IMR-90 (cell line): ENCODE measurements at regions not wholly inside any gene's neighbourhood (a gene's known extent, or its start where the extent isn't known, plus 50 kb on each side); places are given as distances from the start of the nearest gene placed in this dataset.

Experiments
- ATAC-seq: fragments of 200-7000 bp; cut with Tn5 transposase; 2 replicates; pipeline ENCODE4 v1.9.1; 2020; ENCODE audit warnings: low read depth, mild to moderate bottlenecking, moderate library complexity
- BruUV-seq: library from RNA; stranded (reverse); fragments of 400-500 nt; replicated peaks from 2 replicates; lab custom pipeline; 2021; lab: Mats Ljungman, UMichigan
- CTCF ChIA-PET: fragments of 300-600 bp; formaldehyde crosslinking; extraction: SDS; loops from one replicate; lab custom pipeline; 2021; ENCODE audit warnings: antibody characterized with exemption; lab: Yijun Ruan, JAX
- POLR2A ChIA-PET: fragments of 300-600 bp; sonication (Branson Sonifier 250); formaldehyde crosslinking; loops from one replicate; lab custom pipeline; 2022; ENCODE audit warnings: antibody characterized with exemption; ENCODE audit not compliant: unreplicated experiment; lab: Charles Lee
- DNase-seq: peaks from one replicate; pipeline ENCODE4 v3.0.0; 2013
- H2AFZ ChIP-seq: replicated peaks from 2 replicates; pipeline ENCODE3; 2013; ENCODE audit warnings: low read length, mild to moderate bottlenecking; ENCODE audit not compliant: poor library complexity
- H2AK5ac ChIP-seq: 2 replicates; pipeline ENCODE4 v1.6.1; 2013; ENCODE audit warnings: low read depth, low read length, inconsistent platforms
- H2AK9ac ChIP-seq: replicated peaks from 2 replicates; pipeline ENCODE3; 2013; ENCODE audit warnings: mild to moderate bottlenecking, low read depth, low read length, moderate library complexity; ENCODE audit not compliant: poor library complexity
- H2BK120ac ChIP-seq: 2 replicates; pipeline ENCODE4 v1.6.1; 2013; ENCODE audit warnings: low read depth, low read length, inconsistent platforms
- H2BK15ac ChIP-seq: 3 replicates; pipeline ENCODE4 v1.6.1; 2013; ENCODE audit warnings: low read depth, low read length, inconsistent platforms
- H2BK20ac ChIP-seq: 2 replicates; pipeline ENCODE4 v1.6.1; 2013; ENCODE audit warnings: low read depth, mild to moderate bottlenecking, inconsistent platforms, low read length, moderate library complexity
- H2BK5ac ChIP-seq: 2 replicates; pipeline ENCODE4 v1.6.1; 2013; ENCODE audit warnings: mild to moderate bottlenecking, low read depth, low read length, inconsistent platforms; ENCODE audit not compliant: poor library complexity, severe bottlenecking
- H3K14ac ChIP-seq: replicated peaks from 2 replicates; pipeline ENCODE4 v1.6.1; 2013; ENCODE audit warnings: low read depth, low read length, inconsistent platforms
- H3K18ac ChIP-seq: 2 replicates; pipeline ENCODE4 v1.6.1; 2013; ENCODE audit warnings: low read depth, low read length, control low read depth
- H3K23ac ChIP-seq: 2 replicates; pipeline ENCODE4 v1.6.1; 2013; ENCODE audit warnings: low read depth, low read length, inconsistent platforms
- H3K27ac ChIP-seq: 2 replicates; pipeline ENCODE4 v1.5.1; 2013; ENCODE audit warnings: mild to moderate bottlenecking, control low read depth, low read length; ENCODE audit not compliant: insufficient read depth
- H3K27me3 ChIP-seq: 2 replicates; pipeline ENCODE4 v1.6.1; 2013; ENCODE audit warnings: low read length; ENCODE audit not compliant: control insufficient read depth, insufficient read depth
- H3K36me3 ChIP-seq: 2 replicates; pipeline ENCODE4 v1.6.1; 2013; ENCODE audit warnings: low read length, mixed read lengths; ENCODE audit not compliant: control insufficient read depth, insufficient read depth
- H3K4ac ChIP-seq: 2 replicates; pipeline ENCODE4 v1.6.1; 2013; ENCODE audit warnings: low read depth, low read length, inconsistent platforms
- H3K4me1 ChIP-seq: 2 replicates; pipeline ENCODE4 v1.6.1; 2013; ENCODE audit warnings: low read length, mixed read lengths; ENCODE audit not compliant: control insufficient read depth, insufficient read depth
- H3K4me2 ChIP-seq: 2 replicates; pipeline ENCODE4 v1.6.1; 2013; ENCODE audit warnings: low read depth, mild to moderate bottlenecking, control low read depth, low read length, moderate library complexity
- H3K4me3 ChIP-seq: 2 replicates; pipeline ENCODE4 v1.5.1; 2013; ENCODE audit warnings: low read depth, mild to moderate bottlenecking, control low read depth, low read length, moderate library complexity; ENCODE audit not compliant: insufficient read depth
- H3K56ac ChIP-seq: 2 replicates; pipeline ENCODE4 v1.6.1; 2013; ENCODE audit warnings: low read length, inconsistent platforms; ENCODE audit not compliant: insufficient read depth; ENCODE audit errors: extremely low read depth
- H3K79me1 ChIP-seq, 2 experiments: 2 replicates each; pipeline ENCODE4 v1.6.1; 2013; ENCODE audit warnings: low read length in 2 of 2, inconsistent platforms in 1 of 2, low read depth in 1 of 2
- H3K9ac ChIP-seq: 2 replicates; pipeline ENCODE4 v1.6.1; 2013; ENCODE audit warnings: low read depth, low read length, control low read depth
- H3K9me1 ChIP-seq: 2 replicates; pipeline ENCODE4 v1.6.1; 2013; ENCODE audit warnings: low read length, inconsistent platforms; ENCODE audit not compliant: insufficient read depth
- H3K9me3 ChIP-seq: 2 replicates; pipeline ENCODE4 v1.6.1; 2013; ENCODE audit warnings: low read length; ENCODE audit not compliant: control insufficient read depth, insufficient read depth
- H4K20me1 ChIP-seq: 2 replicates; pipeline ENCODE4 v1.6.1; 2013; ENCODE audit warnings: low read length, inconsistent platforms; ENCODE audit not compliant: insufficient read depth
- H4K5ac ChIP-seq: 2 replicates; pipeline ENCODE4 v1.6.1; 2013; ENCODE audit warnings: mild to moderate bottlenecking, low read depth, low read length, control low read depth
- H4K8ac ChIP-seq, 2 experiments: 2 replicates each; pipeline ENCODE4 v1.6.1; 2013; ENCODE audit warnings: low read depth in 2 of 2, low read length in 2 of 2, control low read depth in 1 of 2, inconsistent platforms in 1 of 2
- H4K91ac ChIP-seq: 2 replicates; pipeline ENCODE4 v1.6.1; 2013; ENCODE audit warnings: low read depth, low read length, inconsistent platforms; ENCODE audit not compliant: insufficient read depth
- BHLHE40 ChIP-seq: fragments of 150-350 bp; IDR thresholded peaks from 2 replicates; pipeline ENCODE4 v1.6.1; 2016; ENCODE audit warnings: mild to moderate bottlenecking, low read depth, low read length
- CEBPB ChIP-seq: IDR thresholded peaks from 2 replicates; pipeline ENCODE4 v1.6.1; 2012; ENCODE audit warnings: low read depth, low read length, improper control_type of control experiment
- CHD1 ChIP-seq: IDR thresholded peaks from 2 replicates; pipeline ENCODE4 v1.6.1; 2012; ENCODE audit warnings: low read depth, low read length, improper control_type of control experiment
- ELK1 ChIP-seq: fragments of 150-350 bp; IDR thresholded peaks from 2 replicates; pipeline ENCODE4 v1.6.1; 2016; ENCODE audit warnings: low read depth, mild to moderate bottlenecking, low read length, moderate library complexity, borderline replicate concordance
- FOS ChIP-seq: fragments of 150-350 bp; IDR thresholded peaks from 2 replicates; pipeline ENCODE4 v1.6.1; 2016; ENCODE audit warnings: low read depth, low read length
- MAFK ChIP-seq: IDR thresholded peaks from 2 replicates; pipeline ENCODE4 v1.6.1; 2012; ENCODE audit warnings: low read depth, low read length, improper control_type of control experiment
- MAZ ChIP-seq: IDR thresholded peaks from 2 replicates; pipeline ENCODE4 v1.6.1; 2012; ENCODE audit warnings: low read depth, mild to moderate bottlenecking, low read length, improper control_type of control experiment, moderate library complexity, borderline replicate concordance
- MXI1 ChIP-seq: IDR thresholded peaks from 2 replicates; pipeline ENCODE4 v1.6.1; 2012; ENCODE audit warnings: low read depth, mild to moderate bottlenecking, low read length, moderate library complexity, borderline replicate concordance
- NFE2L2 ChIP-seq: fragments of 150-350 bp; IDR thresholded peaks from 2 replicates; pipeline ENCODE4 v1.6.1; 2016; ENCODE audit warnings: low read depth, mild to moderate bottlenecking, low read length
- POLR2A ChIP-seq: IDR thresholded peaks from 2 replicates; pipeline ENCODE4 v1.6.1; 2012; ENCODE audit warnings: mild to moderate bottlenecking, low read depth, low read length
- RAD21 ChIP-seq: IDR thresholded peaks from 2 replicates; pipeline ENCODE4 v1.6.1; 2012; ENCODE audit warnings: low read length, improper control_type of control experiment
- RCOR1 ChIP-seq: IDR thresholded peaks from 2 replicates; pipeline ENCODE4 v1.6.1; 2012; ENCODE audit warnings: mild to moderate bottlenecking, low read length, improper control_type of control experiment; ENCODE audit not compliant: insufficient replicate concordance
- RFX5 ChIP-seq: IDR thresholded peaks from 2 replicates; pipeline ENCODE4 v1.8.0; 2012; ENCODE audit warnings: low read depth, mild to moderate bottlenecking, low read length, moderate library complexity
- SMC3 ChIP-seq: fragments of 150-350 bp; IDR thresholded peaks from 2 replicates; pipeline ENCODE4 v1.6.1; 2016; ENCODE audit warnings: low read depth, mild to moderate bottlenecking, antibody characterized with exemption, low read length, moderate library complexity
- WGBS, 2 experiments: methylation state at CpG; one replicate each; pipeline versions ENCODE4 v1.1.5 to v1.1.7; 2013; ENCODE audit warnings: missing lambda C conversion rate in 2 of 2; ENCODE audit not compliant: insufficient read length in 1 of 2; ENCODE audit errors: extremely low coverage in 2 of 2; 5-methylcytosine and 5-hydroxymethylcytosine counted together
- dilution Hi-C: fragments of 300-500 bp; cut with HindIII; formaldehyde crosslinking; loops from one replicate; pipeline ENCODE4 v1.14.3; 2018; ENCODE audit warnings: low sequenced_read_pairs; ENCODE audit not compliant: unreplicated experiment
- in situ Hi-C: fragments of 300-500 bp; cut with MboI; formaldehyde crosslinking; loops from 3 replicates; pipeline ENCODE4 v1.14.3; 2019; ENCODE audit warnings: low sequenced_read_pairs, inconsistent platforms, mixed read lengths
- intact Hi-C: fragments of 100-400 bp; cut with micrococcal nuclease; formaldehyde crosslinking; loops from 2 replicates; pipeline ENCODE4 v1.10.0; 2022

GRCh38 chr1:219323426-219323825 is 149.7 kb downstream of the LYPLAL1 start:
- CTCF ChIA-PET: interaction anchor here (0.6 kb wide), 1 partner anchor 45 kb away, joined by 3 read pairs; no protein-coding TSS in a partner anchor
- peak overlapping the region; percentile 29; the same call in 1 of the 2 replicates for H3K27ac ChIP-seq
- H3K4me1 ChIP-seq: peaks cover 10% of the 10 kb centered on the region
- no peaks in the 10 kb centered on the region for H3K79me1 ChIP-seq
- TF ChIP-seq SMC3: no peak
- no peak for TF ChIP-seq MXI1
- TF ChIP-seq RFX5: no peak
- no peak for TF ChIP-seq RCOR1
- TF ChIP-seq POLR2A: no peak
- TF ChIP-seq BHLHE40: no peak
- no peak for TF ChIP-seq ELK1
- TF ChIP-seq FOS: no peak
- no peak for TF ChIP-seq CHD1
- no peak for TF ChIP-seq CEBPB
- TF ChIP-seq MAFK: no peak
- TF ChIP-seq RAD21: no peak
- TF ChIP-seq MAZ: no peak
- no peak for TF ChIP-seq NFE2L2
- dilution Hi-C loops (no loop called here), in situ Hi-C loops (no loop called here), intact Hi-C loops (no loop called here)
- H3K9me3 ChIP-seq: no peaks in the 10 kb centered on the region
- no peaks in the 10 kb centered on the region; the same call in 1 of the 2 replicates for H3K9me1 ChIP-seq
- no peak overlapping the region; the same call in 1 of the 2 replicates for H3K14ac ChIP-seq
- H4K91ac ChIP-seq: peak overlapping the region; percentile 5; the same call in 1 of the 2 replicates
- no peak overlapping the region for H2BK5ac ChIP-seq
- H4K20me1 ChIP-seq: no peaks in the 10 kb centered on the region; the same call in 1 of the 2 replicates
- BruUV-seq: no TSS peak
- no peak overlapping the region for H2AFZ ChIP-seq
- no peak overlapping the region for H3K56ac ChIP-seq
- H3K4me2 ChIP-seq: no peak overlapping the region; the same call in 1 of the 2 replicates
- H2BK20ac ChIP-seq: 0 out of 2 replicates have a peak overlapping the region, but pooled peaks have one; percentile 38
- H3K36me3 ChIP-seq: peaks cover 2% of the 10 kb centered on the region; the same call in 1 of the 2 replicates
- H3K4me3 ChIP-seq: no peak overlapping the region
- H4K5ac ChIP-seq: peak overlapping the region; percentile 67; the same call in 1 of the 2 replicates
- H4K8ac ChIP-seq: no peak overlapping the region
- peak overlapping the region; percentile 44; the same call in 2 of the 3 replicates for H2BK15ac ChIP-seq
- POLR2A ChIA-PET: no interaction called here
- peak overlapping the region; percentile 63 for H3K18ac ChIP-seq
- H3K4ac ChIP-seq: peak overlapping the region; percentile 33
- no peak overlapping the region for H3K23ac ChIP-seq
- 29% methylated on average over 1 of the region's 3 CpGs; no CpG with 5 or more reads in 1 of the 2 experiments for WGBS, 2 experiments
- H2BK120ac ChIP-seq: peak overlapping the region; percentile 11; the same call in 1 of the 2 replicates
- no peak overlapping the region for H2AK9ac ChIP-seq
- H3K9ac ChIP-seq: no peak overlapping the region
- peak; percentile 10; the same call in 1 of the 2 replicates for ATAC-seq
- peak overlapping the region; percentile 7; the same call in 1 of the 2 replicates for H2AK5ac ChIP-seq
- DNase-seq: peak; percentile 40
- H3K27me3 ChIP-seq: peaks cover 5% of the 10 kb centered on the region
